ENCODE measurements at regions not wholly inside any gene's neighbourhood (a gene's known extent, or its start where the extent isn't known, plus 50 kb on each side); places are given as distances from the start of the nearest gene placed in this dataset.

- Mint-ChIP-seq H3K4me1 (no peaks in the 10 kb centered on the region), H3K36me3 (no peaks in the 10 kb centered on the region), H3K4me3 (no peak overlapping the region), H3K27me3 (peaks cover 20 to 34% (median 27%) of the 10 kb centered on the region in 3 donors), H3K27ac (no peak overlapping the region), H3K9me3 (peaks cover 0 to 2% (median 0%) of the 10 kb centered on the region in 7 donors)
- DNase-seq (no peak), ATAC-seq (ENCODE audit: low read depth in 2 of 2) (no peak)
These were observed 110.5 kb downstream of the ACKR3 start for GRCh38 chr2:236679884-236680860.

GRCh38 chr2:236682651-236683422, 113.2 kb downstream of the ACKR3 start:
- no peaks in the 10 kb centered on the region for H3K36me3 Mint-ChIP-seq
- no peak overlapping the region for H3K4me3 Mint-ChIP-seq
- peaks cover 0 to 2% (median 0%) of the 10 kb centered on the region in 7 donors for H3K9me3 Mint-ChIP-seq
- peaks cover 11 to 28% (median 23%) of the 10 kb centered on the region in 3 donors for H3K27me3 Mint-ChIP-seq
- ATAC-seq (ENCODE audit: low read depth in 2 of 2) (no peak), DNase-seq (no peak)
- no peak overlapping the region for H3K27ac Mint-ChIP-seq
- no peaks in the 10 kb centered on the region for H3K4me1 Mint-ChIP-seq

GRCh38 chr2:236684504-236685256, 115.1 kb downstream of the ACKR3 start:
- DNase-seq (no peak), ATAC-seq (ENCODE audit: low read depth in 2 of 2) (no peak)
- peaks cover 7 to 30% (median 16%) of the 10 kb centered on the region in 3 donors for H3K27me3 Mint-ChIP-seq
- H3K4me3 Mint-ChIP-seq = no peak overlapping the region
- peaks cover 0 to 2% (median 0%) of the 10 kb centered on the region in 7 donors for H3K9me3 Mint-ChIP-seq
- H3K36me3 Mint-ChIP-seq = no peaks in the 10 kb centered on the region
- no peaks in the 10 kb centered on the region for H3K4me1 Mint-ChIP-seq
- H3K27ac Mint-ChIP-seq = peak overlapping the region in 1 of 6 donors; percentile 7

GRCh38 chr2:236685361-236685760, 115.7 kb downstream of the ACKR3 start:
- H3K9me3 Mint-ChIP-seq = peaks cover 0 to 2% (median 0%) of the 10 kb centered on the region in 7 donors
- ATAC-seq (ENCODE audit: low read depth in 2 of 2) (no peak), DNase-seq (no peak)
- no peaks in the 10 kb centered on the region for H3K36me3 Mint-ChIP-seq
- no peak overlapping the region for H3K4me3 Mint-ChIP-seq
- H3K27ac Mint-ChIP-seq = no peak overlapping the region
- H3K4me1 Mint-ChIP-seq = no peaks in the 10 kb centered on the region
- H3K27me3 Mint-ChIP-seq = peaks cover 6 to 34% (median 16%) of the 10 kb centered on the region in 3 donors

- ATAC-seq (ENCODE audit: low read depth in 2 of 2) (no peak), DNase-seq (no peak)
- Mint-ChIP-seq H3K27me3 (peaks cover 11 to 35% (median 18%) of the 10 kb centered on the region in 3 donors), H3K4me3 (no peak overlapping the region), H3K27ac (peak overlapping the region in 1 of 6 donors; percentile 8), H3K9me3 (peaks cover 0 to 2% (median 0%) of the 10 kb centered on the region in 7 donors), H3K4me1 (no peaks in the 10 kb centered on the region), H3K36me3 (no peaks in the 10 kb centered on the region)
These were observed 116.4 kb downstream of the ACKR3 start for GRCh38 chr2:236685979-236686520.

GRCh38 chr2:236686561-236686960, 116.9 kb downstream of the ACKR3 start:
- Mint-ChIP-seq H3K9me3 (peaks cover 0 to 2% (median 0%) of the 10 kb centered on the region in 7 donors), H3K36me3 (no peaks in the 10 kb centered on the region), H3K27ac (no peak overlapping the region), H3K4me1 (no peaks in the 10 kb centered on the region), H3K4me3 (no peak overlapping the region), H3K27me3 (peaks cover 11 to 38% (median 20%) of the 10 kb centered on the region in 3 donors)
- ATAC-seq (ENCODE audit: low read depth in 2 of 2) (no peak), DNase-seq (no peak)

- peaks cover 0 to 2% (median 0%) of the 10 kb centered on the region in 7 donors for H3K9me3 Mint-ChIP-seq
- H3K27me3 Mint-ChIP-seq = peaks cover 11 to 45% (median 27%) of the 10 kb centered on the region in 3 donors
These were observed 117.8 kb downstream of the ACKR3 start for GRCh38 chr2:236687296-236687965.

GRCh38 chr2:236688157-236688556, 118.5 kb downstream of the ACKR3 start:
- Mint-ChIP-seq H3K9me3 (peaks cover 0 to 2% (median 0%) of the 10 kb centered on the region in 7 donors), H3K36me3 (no peaks in the 10 kb centered on the region), H3K27me3 (peaks cover 11 to 45% (median 27%) of the 10 kb centered on the region in 3 donors), H3K4me1 (no peaks in the 10 kb centered on the region), H3K4me3 (no peak overlapping the region), H3K27ac (no peak overlapping the region)
- no peak for DNase-seq
- no peak for ATAC-seq (ENCODE audit: low read depth in 2 of 2)

More at GRCh38 chr2:236687296-236687965, 117.8 kb downstream of the ACKR3 start:
- ATAC-seq (ENCODE audit: low read depth in 2 of 2) (no peak), DNase-seq (no peak)
- Mint-ChIP-seq H3K36me3 (no peaks in the 10 kb centered on the region), H3K27ac (no peak overlapping the region), H3K4me1 (no peaks in the 10 kb centered on the region), H3K4me3 (no peak overlapping the region)

GRCh38 chr2:236688563-236689392, 119.2 kb downstream of the ACKR3 start:
- H3K27me3 Mint-ChIP-seq = peaks cover 11 to 45% (median 27%) of the 10 kb centered on the region in 3 donors
- no peak overlapping the region for H3K4me3 Mint-ChIP-seq
- peaks cover 0 to 2% (median 0%) of the 10 kb centered on the region in 7 donors for H3K9me3 Mint-ChIP-seq
- no peaks in the 10 kb centered on the region for H3K4me1 Mint-ChIP-seq
- ATAC-seq (ENCODE audit: low read depth in 2 of 2) = no peak
- H3K36me3 Mint-ChIP-seq = no peaks in the 10 kb centered on the region
- no peak overlapping the region for H3K27ac Mint-ChIP-seq
- DNase-seq = no peak

GRCh38 chr2:236689393-236689700, 119.7 kb downstream of the ACKR3 start:
- peaks cover 0 to 2% (median 0%) of the 10 kb centered on the region in 7 donors for H3K9me3 Mint-ChIP-seq
- no peaks in the 10 kb centered on the region for H3K36me3 Mint-ChIP-seq
- ATAC-seq (ENCODE audit: low read depth in 2 of 2) (no peak), DNase-seq (no peak)
- no peak overlapping the region for H3K4me3 Mint-ChIP-seq
- H3K27ac Mint-ChIP-seq = no peak overlapping the region
- H3K4me1 Mint-ChIP-seq = no peaks in the 10 kb centered on the region
- H3K27me3 Mint-ChIP-seq = peaks cover 11 to 45% (median 27%) of the 10 kb centered on the region in 3 donors

- ATAC-seq (ENCODE audit: low read depth in 2 of 2) (no peak), DNase-seq (no peak)
- Mint-ChIP-seq H3K4me3 (no peak overlapping the region), H3K9me3 (peaks cover 0 to 2% (median 0%) of the 10 kb centered on the region in 7 donors), H3K36me3 (no peaks in the 10 kb centered on the region), H3K27me3 (peaks cover 11 to 45% (median 27%) of the 10 kb centered on the region in 3 donors), H3K27ac (no peak overlapping the region), H3K4me1 (no peaks in the 10 kb centered on the region)
These were observed 120.4 kb downstream of the ACKR3 start for GRCh38 chr2:236689981-236690380.

GRCh38 chr2:236690726-236691125, 121.1 kb downstream of the ACKR3 start:
- no peak overlapping the region for H3K4me3 Mint-ChIP-seq

More at GRCh38 chr2:236690726-236691125, 121.1 kb downstream of the ACKR3 start:
- no peaks in the 10 kb centered on the region for H3K4me1 Mint-ChIP-seq
- H3K27me3 Mint-ChIP-seq = peaks cover 11 to 45% (median 27%) of the 10 kb centered on the region in 3 donors
- no peak overlapping the region for H3K27ac Mint-ChIP-seq
- H3K9me3 Mint-ChIP-seq = peaks cover 0 to 2% (median 0%) of the 10 kb centered on the region in 7 donors
- no peak for ATAC-seq (ENCODE audit: low read depth in 2 of 2)
- no peak for DNase-seq
- H3K36me3 Mint-ChIP-seq = no peaks in the 10 kb centered on the region

All from naive B cell (primary cell).